GM23338 (cell line): ENCODE measurements at regions not wholly inside any gene's neighbourhood (a gene's known extent, or its start where the extent isn't known, plus 50 kb on each side); places are given as distances from the start of the nearest gene placed in this dataset.

Source experiments
- ATAC-seq: fragments of 200-7000 bp; cut with Tn5 transposase; 3 replicates; pipeline ENCODE4 v1.9.1; 2020
- DNase-seq: peaks from one replicate; pipeline ENCODE4 v3.0.0-alpha.2; 2015; ENCODE audit warnings: low spot score
- H2AFZ ChIP-seq: fragments of 200-600 bp; sonication (generic); 2 replicates; pipeline ENCODE4 v1.8.0; 2016; ENCODE audit warnings: antibody characterized with exemption, mild to moderate bottlenecking, moderate library complexity
- H3F3A ChIP-seq: fragments of 200-600 bp; sonication (generic); replicated peaks from 2 replicates; pipeline ENCODE4 v1.8.0; 2017; ENCODE audit warnings: antibody characterized with exemption, mixed run types, low read depth
- H3K27ac ChIP-seq: fragments of 200-600 bp; sonication (generic); 2 replicates; pipeline ENCODE4 v1.6.1; 2016; ENCODE audit warnings: low read depth
- H3K27me3 ChIP-seq: fragments of 200-600 bp; sonication (generic); 2 replicates; pipeline ENCODE4 v1.8.0; 2016; ENCODE audit warnings: mild to moderate bottlenecking, mixed run types, moderate library complexity; ENCODE audit not compliant: insufficient read depth
- H3K36me3 ChIP-seq: fragments of 200-600 bp; sonication (generic); 2 replicates; pipeline ENCODE4 v1.8.0; 2016; ENCODE audit warnings: mild to moderate bottlenecking; ENCODE audit not compliant: insufficient read depth
- H3K4me1 ChIP-seq: fragments of 200-600 bp; sonication (generic); 2 replicates; pipeline ENCODE4 v1.8.0; 2016; ENCODE audit warnings: mild to moderate bottlenecking, moderate library complexity; ENCODE audit not compliant: insufficient read depth
- H3K4me2 ChIP-seq: fragments of 200-600 bp; sonication (generic); 2 replicates; pipeline ENCODE4 v1.7.1; 2017; ENCODE audit warnings: mixed run types
- H3K4me3 ChIP-seq: fragments of 200-600 bp; sonication (generic); 2 replicates; pipeline ENCODE4 v1.6.1; 2016; ENCODE audit warnings: mixed run types
- H3K79me2 ChIP-seq: fragments of 200-600 bp; sonication (generic); replicated peaks from 2 replicates; pipeline ENCODE4 v1.8.0; 2017; ENCODE audit warnings: mild to moderate bottlenecking; ENCODE audit not compliant: insufficient read depth
- H3K9me2 ChIP-seq: fragments of 200-600 bp; sonication (generic); 2 replicates; pipeline ENCODE4 v1.8.0; 2017; ENCODE audit not compliant: insufficient read depth
- H4K20me1 ChIP-seq: fragments of 200-600 bp; sonication (generic); replicated peaks from 2 replicates; pipeline ENCODE4 v1.8.0; 2017; ENCODE audit warnings: mild to moderate bottlenecking; ENCODE audit not compliant: insufficient read depth
- H3K27ac Mint-ChIP-seq: 2 replicates; pipeline ENCODE4 v1.8.0; 2020; ENCODE audit warnings: inconsistent platforms, mild to moderate bottlenecking, moderate library complexity, mixed read lengths
- H3K27me3 Mint-ChIP-seq: 3 replicates; pipeline ENCODE4 v1.8.0; 2022; ENCODE audit warnings: low read depth, mild to moderate bottlenecking, moderate library complexity, mixed read lengths, inconsistent platforms; ENCODE audit not compliant: insufficient read depth, poor library complexity
- H3K36me3 Mint-ChIP-seq: 3 replicates; pipeline ENCODE4 v1.8.0; 2021; ENCODE audit warnings: low read depth, mild to moderate bottlenecking, inconsistent platforms, moderate library complexity, mixed read lengths
- H3K4me1 Mint-ChIP-seq: 3 replicates; pipeline ENCODE4 v1.8.0; 2020; ENCODE audit warnings: mild to moderate bottlenecking, inconsistent platforms, mixed read lengths
- H3K4me3 Mint-ChIP-seq: 3 replicates; pipeline ENCODE4 v1.8.0; 2021; ENCODE audit warnings: moderate library complexity, mild to moderate bottlenecking, inconsistent platforms, mixed read lengths
- H3K9me3 Mint-ChIP-seq: 3 replicates; pipeline ENCODE4 v1.8.0; 2020; ENCODE audit warnings: moderate library complexity, mild to moderate bottlenecking, inconsistent platforms, mixed read lengths
- CREB1 ChIP-seq: fragments of 250-450 bp; sonication (Bioruptor Pico); IDR thresholded peaks from 2 replicates; pipeline ENCODE4 v1.5.0; 2020; ENCODE audit warnings: low read depth, mild to moderate bottlenecking, moderate library complexity
- CTCF ChIP-seq, 2 experiments: fragments of 200-600 bp in 1 of 2; sonication (generic) in 1 of 2; conservative IDR thresholded peaks; 2 replicates each; pipeline versions ENCODE4 v1.5.1 to v1.6.1; 2016 to 2017; ENCODE audit warnings: antibody characterized with exemption in 2 of 2, low read depth in 2 of 2, mild to moderate bottlenecking in 2 of 2, moderate library complexity in 1 of 2
- ETS1 ChIP-seq: IDR thresholded peaks from 2 replicates; pipeline ENCODE4 v1.6.1; 2016; ENCODE audit warnings: antibody characterized with exemption
- EZH2 ChIP-seq: fragments of 200-600 bp; sonication (generic); IDR thresholded peaks from one replicate; pipeline ENCODE4 v1.8.0; 2017; ENCODE audit warnings: antibody characterized with exemption, mild to moderate bottlenecking, low read depth; ENCODE audit not compliant: unreplicated experiment
- EZH2phosphoT487 ChIP-seq: fragments of 200-600 bp; sonication (generic); IDR thresholded peaks from one replicate; pipeline ENCODE4 v1.8.1; 2018; ENCODE audit warnings: antibody characterized with exemption; ENCODE audit not compliant: unreplicated experiment
- JUNB ChIP-seq: IDR thresholded peaks from one replicate; pipeline ENCODE4 v1.6.1; 2016; ENCODE audit warnings: antibody characterized with exemption; ENCODE audit not compliant: unreplicated experiment
- NANOG ChIP-seq: IDR thresholded peaks from 2 replicates; pipeline ENCODE4 v1.6.1; 2016; ENCODE audit warnings: antibody characterized with exemption, borderline replicate concordance
- POLR2AphosphoS5 ChIP-seq: IDR thresholded peaks from 2 replicates; pipeline ENCODE4 v1.6.1; 2016; ENCODE audit warnings: antibody characterized with exemption, low read depth
- REST ChIP-seq: IDR thresholded peaks from one replicate; pipeline ENCODE4 v1.6.1; 2018; ENCODE audit warnings: antibody characterized with exemption; ENCODE audit not compliant: unreplicated experiment
- STAT1 ChIP-seq: IDR thresholded peaks from one replicate; pipeline ENCODE4 v1.6.1; 2016; ENCODE audit warnings: antibody characterized with exemption; ENCODE audit not compliant: unreplicated experiment
- ZNF114 ChIP-seq: fragments of 250-450 bp; sonication (Bioruptor Pico); IDR thresholded peaks from 2 replicates; pipeline ENCODE4 v1.5.0; 2020; ENCODE audit warnings: mild to moderate bottlenecking, moderate library complexity
- ZNF331 ChIP-seq: fragments of 250-450 bp; sonication (Bioruptor Pico); IDR thresholded peaks from 2 replicates; pipeline ENCODE4 v1.5.0; 2020; ENCODE audit warnings: low read depth, mild to moderate bottlenecking, moderate library complexity
- ZNF462 ChIP-seq: fragments of 250-450 bp; sonication (Bioruptor Pico); IDR thresholded peaks from 2 replicates; pipeline ENCODE4 v1.5.0; 2020; ENCODE audit warnings: mild to moderate bottlenecking, moderate library complexity

GRCh38 chr5:39608024-39608423 is 183.2 kb upstream of the DAB2 start:
- H3K4me3 Mint-ChIP-seq, result no peak overlapping the region

More at GRCh38 chr5:39608024-39608423, 183.2 kb upstream of the DAB2 start:
- H3K36me3 Mint-ChIP-seq, result no peaks in the 10 kb centered on the region
- H3K4me1 Mint-ChIP-seq, result no peaks in the 10 kb centered on the region
- no peak overlapping the region for H3K27ac ChIP-seq
- no peak overlapping the region for H3K27ac Mint-ChIP-seq
- DNase-seq (no peak), ATAC-seq (no peak)
- no peaks in the 10 kb centered on the region for H3K4me1 ChIP-seq
- H3F3A ChIP-seq, result no peaks in the 10 kb centered on the region
- H3K27me3 Mint-ChIP-seq, result peaks cover 2% of the 10 kb centered on the region
- no peaks in the 10 kb centered on the region for H4K20me1 ChIP-seq
- H3K4me3 ChIP-seq, result no peak overlapping the region
- H3K4me2 ChIP-seq, result no peak overlapping the region
- H3K36me3 ChIP-seq, result no peaks in the 10 kb centered on the region
- no peaks in the 10 kb centered on the region for H3K79me2 ChIP-seq
- no peak for TF ChIP-seq CREB1 (CRISPR knock-in tag)
- no peak for TF ChIP-seq STAT1
- TF ChIP-seq ZNF114 (CRISPR knock-in tag), result no peak
- no peak for TF ChIP-seq CTCF (conservative IDR thresholded peaks at IDR 0.05; ENCODE audit: low read depth in 2 of 2)
- no peak for TF ChIP-seq ETS1
- no peak for TF ChIP-seq ZNF462
- TF ChIP-seq NANOG, result no peak
- no peak for TF ChIP-seq REST
- no peak for TF ChIP-seq ZNF331
- no peak for TF ChIP-seq EZH2phosphoT487
- TF ChIP-seq JUNB, result no peak
- TF ChIP-seq POLR2AphosphoS5, result no peak
- no peak for TF ChIP-seq EZH2
- no peak overlapping the region for H2AFZ ChIP-seq
- peaks cover 6% of the 10 kb centered on the region; the same call in 2 of the 3 replicates for H3K9me3 Mint-ChIP-seq
- no peaks in the 10 kb centered on the region for H3K9me2 ChIP-seq
- H3K27me3 ChIP-seq, result no peaks in the 10 kb centered on the region
